GM12875 (cell line): ENCODE measurements at regions not wholly inside any gene's neighbourhood (a gene's known extent, or its start where the extent isn't known, plus 50 kb on each side); places are given as distances from the start of the nearest gene placed in this dataset.
"Not testable (repeated sequence)": the region's sequence is repeated elsewhere in the genome, so short reads cannot be mapped to it uniquely, and the experiment has no call there.

Experiments used
- H3K4me3 ChIP-seq: one replicate; pipeline ENCODE4 v1.5.1; 2011; ENCODE audit warnings: low read depth, low read length, control low read depth
- TF ChIP-seq, protein P1 (sequence below): IDR thresholded peaks from 2 replicates; pipeline ENCODE4 v1.5.1; 2011; ENCODE audit warnings: low read depth, mild to moderate bottlenecking, control low read depth, inconsistent platforms, low read length, moderate library complexity, borderline replicate concordance; ENCODE audit not compliant: insufficient read depth

DNA sequence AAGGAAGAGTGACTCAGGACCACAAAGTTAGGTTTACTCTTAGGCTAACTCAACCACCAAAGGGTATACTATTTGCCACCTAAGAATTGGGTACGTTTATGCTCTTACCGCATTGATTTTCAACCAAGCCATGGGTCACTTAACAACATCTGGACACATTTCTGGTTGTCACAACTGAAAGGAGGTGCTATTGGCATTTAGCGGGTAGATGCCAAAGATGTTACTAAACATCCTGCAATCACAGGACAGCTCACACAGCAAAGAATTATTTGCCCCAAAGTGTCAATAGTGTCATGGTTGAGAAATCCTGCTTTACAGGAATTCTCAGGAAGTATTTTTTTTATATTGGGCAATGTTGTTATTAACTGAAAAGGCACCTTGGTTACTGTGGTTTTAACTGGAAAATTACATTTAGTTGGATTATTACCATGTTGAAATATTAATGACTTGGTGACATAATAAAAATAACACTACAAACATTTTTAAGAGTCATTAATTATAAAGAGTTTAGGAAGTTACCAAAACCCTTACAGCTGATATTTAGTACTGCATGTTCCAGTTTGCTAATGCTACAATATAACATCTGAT is 185.0 kb upstream of the TMEM196 start:
- H3K4me3 ChIP-seq = no peak overlapping the region

DNA sequence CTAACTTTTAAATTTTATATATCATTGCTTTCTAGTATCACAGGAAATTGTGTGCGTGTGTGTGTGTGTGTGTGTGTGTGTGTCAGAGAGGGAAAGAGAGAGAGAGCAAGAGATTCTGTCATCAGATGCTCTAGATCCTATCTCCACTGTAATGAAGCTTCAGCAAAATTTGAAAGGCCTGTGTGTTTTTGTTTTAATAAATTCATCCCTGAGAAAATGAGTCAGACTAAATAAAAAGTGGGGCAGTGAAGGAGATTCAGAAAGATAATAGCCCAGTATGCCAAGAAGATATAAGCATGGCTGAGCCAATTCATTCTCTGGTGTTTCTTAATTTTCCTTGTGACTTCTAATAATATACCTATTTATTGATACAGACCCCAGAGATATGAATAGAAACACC is 184.2 kb upstream of the TMEM196 start:
- H3K4me3 ChIP-seq = no peak overlapping the region
- TF ChIP-seq, protein P1, sequence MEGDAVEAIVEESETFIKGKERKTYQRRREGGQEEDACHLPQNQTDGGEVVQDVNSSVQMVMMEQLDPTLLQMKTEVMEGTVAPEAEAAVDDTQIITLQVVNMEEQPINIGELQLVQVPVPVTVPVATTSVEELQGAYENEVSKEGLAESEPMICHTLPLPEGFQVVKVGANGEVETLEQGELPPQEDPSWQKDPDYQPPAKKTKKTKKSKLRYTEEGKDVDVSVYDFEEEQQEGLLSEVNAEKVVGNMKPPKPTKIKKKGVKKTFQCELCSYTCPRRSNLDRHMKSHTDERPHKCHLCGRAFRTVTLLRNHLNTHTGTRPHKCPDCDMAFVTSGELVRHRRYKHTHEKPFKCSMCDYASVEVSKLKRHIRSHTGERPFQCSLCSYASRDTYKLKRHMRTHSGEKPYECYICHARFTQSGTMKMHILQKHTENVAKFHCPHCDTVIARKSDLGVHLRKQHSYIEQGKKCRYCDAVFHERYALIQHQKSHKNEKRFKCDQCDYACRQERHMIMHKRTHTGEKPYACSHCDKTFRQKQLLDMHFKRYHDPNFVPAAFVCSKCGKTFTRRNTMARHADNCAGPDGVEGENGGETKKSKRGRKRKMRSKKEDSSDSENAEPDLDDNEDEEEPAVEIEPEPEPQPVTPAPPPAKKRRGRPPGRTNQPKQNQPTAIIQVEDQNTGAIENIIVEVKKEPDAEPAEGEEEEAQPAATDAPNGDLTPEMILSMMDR = no peak

More for the DNA sequence above, 185.0 kb upstream of the TMEM196 start:
- TF ChIP-seq, protein P1 = no peak

DNA sequence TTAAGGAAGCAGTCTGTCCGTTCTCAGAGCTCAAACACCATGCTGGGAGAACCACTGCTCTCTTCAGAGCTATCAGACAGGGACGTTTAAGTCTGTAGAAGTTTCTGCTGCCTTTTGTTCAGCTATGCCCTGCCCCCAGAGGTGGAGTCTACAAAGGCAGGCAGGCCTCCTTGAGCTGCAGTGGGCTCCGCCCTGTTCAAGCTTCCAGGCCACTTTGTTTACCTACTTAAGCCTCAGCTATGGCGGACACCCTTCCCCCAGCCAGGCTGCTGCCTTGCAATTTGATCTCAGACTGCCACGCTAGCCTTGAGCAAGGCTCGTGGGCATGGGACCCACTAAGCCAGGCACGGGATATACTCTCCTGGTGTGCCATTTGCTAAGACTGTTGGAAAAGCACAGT is 180.7 kb upstream of the TMEM196 start:
- not testable (repeated sequence) for H3K4me3 ChIP-seq

DNA sequence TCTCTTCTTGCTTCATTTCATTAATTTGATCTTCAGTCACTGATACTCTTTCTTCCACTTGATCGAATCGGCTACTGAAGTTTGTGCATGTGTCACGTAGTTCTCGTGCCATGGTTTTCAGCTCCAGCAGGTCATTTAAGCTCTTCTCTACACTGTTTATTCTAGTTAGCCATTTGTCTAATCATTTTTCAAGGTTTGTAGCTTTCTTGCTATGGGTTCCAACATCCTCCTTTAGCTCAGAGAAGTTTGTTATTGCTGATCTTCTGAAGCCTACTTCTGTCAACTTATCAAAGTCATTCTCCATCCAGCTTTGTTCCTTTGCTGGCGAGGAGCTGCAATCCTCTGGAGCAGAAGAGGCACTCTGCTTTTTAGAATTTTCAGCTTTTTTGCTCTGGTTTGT is 180.0 kb upstream of the TMEM196 start:
- H3K4me3 ChIP-seq = not testable (repeated sequence)

DNA sequence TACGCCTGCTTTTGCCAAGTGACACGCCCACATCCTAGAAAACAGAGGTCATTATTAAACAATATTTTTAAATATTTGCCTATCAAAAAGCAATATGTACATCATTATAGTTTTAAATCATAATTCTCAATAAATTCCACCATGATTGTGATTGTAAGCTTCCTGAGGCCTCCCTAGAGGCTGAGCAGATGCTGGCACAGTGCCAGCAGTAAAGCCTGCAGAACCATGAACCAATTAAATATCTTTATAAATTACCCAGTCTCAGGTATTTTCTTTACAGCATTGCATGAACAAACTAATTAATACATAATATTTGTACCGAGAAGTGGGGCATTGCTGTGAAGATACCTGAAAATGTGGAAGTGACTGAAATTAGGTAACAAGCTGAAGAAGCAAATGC is 174.7 kb upstream of the TMEM196 start:
- H3K4me3 ChIP-seq = no peak overlapping the region
- TF ChIP-seq, protein P1 = no peak

DNA sequence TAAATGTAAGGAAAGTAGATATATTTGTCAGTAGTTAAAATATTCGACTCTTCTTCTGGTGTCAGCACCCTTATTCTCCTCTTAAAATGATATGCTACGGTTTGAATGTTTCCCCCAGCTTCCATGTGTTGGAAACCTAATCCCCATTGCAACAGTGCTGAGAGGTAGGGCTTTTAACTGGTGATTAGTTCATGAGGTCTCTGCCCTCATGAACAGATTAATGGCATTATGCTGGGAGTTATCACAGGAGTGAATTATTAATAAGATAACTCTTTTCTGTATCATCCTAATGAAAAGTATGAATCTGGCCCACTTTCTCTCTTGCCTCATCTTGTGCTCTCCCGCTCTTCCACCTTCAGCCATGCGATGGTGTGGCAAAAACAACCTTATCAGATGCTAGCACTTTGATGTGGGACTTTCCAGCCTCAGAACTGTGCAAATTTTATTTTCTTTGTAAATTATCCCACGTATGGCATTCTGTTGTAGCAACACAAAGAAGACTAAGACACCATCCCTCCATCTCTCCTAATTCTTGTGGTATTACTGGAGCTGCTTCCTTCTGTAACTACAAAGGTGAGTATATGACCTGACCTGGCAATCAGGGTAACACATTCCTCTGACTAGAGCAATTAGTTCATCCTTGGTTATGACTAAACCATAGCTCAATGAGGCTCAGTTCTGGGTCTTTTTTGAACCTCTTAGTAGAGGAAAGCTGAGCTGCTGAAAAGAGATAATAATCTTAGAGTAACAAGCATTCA is 171.1 kb upstream of the TMEM196 start:
- TF ChIP-seq, protein P1 = no peak

DNA sequence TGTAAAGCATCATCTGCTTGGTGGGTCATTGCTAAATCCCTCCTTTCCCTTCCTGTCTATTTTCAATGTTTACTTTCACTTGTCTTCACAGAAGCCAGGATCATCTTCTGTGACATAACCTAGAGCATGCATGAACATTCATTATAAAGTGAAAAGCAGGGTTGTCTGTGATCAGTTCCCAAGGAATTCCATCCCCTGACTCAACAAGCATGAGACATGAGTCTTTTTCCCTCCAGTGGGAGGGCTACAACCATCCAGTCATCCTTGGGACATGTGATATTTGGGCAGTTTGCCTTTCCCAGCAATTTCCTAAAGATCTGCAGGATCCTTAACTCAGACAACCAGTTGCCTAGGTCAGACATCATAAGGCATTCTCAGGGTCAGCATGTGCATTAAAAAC is 166.3 kb upstream of the TMEM196 start:
- H3K4me3 ChIP-seq = no peak overlapping the region
- TF ChIP-seq, protein P1 = no peak

More for the DNA sequence above, 171.1 kb upstream of the TMEM196 start:
- H3K4me3 ChIP-seq = no peak overlapping the region

DNA sequence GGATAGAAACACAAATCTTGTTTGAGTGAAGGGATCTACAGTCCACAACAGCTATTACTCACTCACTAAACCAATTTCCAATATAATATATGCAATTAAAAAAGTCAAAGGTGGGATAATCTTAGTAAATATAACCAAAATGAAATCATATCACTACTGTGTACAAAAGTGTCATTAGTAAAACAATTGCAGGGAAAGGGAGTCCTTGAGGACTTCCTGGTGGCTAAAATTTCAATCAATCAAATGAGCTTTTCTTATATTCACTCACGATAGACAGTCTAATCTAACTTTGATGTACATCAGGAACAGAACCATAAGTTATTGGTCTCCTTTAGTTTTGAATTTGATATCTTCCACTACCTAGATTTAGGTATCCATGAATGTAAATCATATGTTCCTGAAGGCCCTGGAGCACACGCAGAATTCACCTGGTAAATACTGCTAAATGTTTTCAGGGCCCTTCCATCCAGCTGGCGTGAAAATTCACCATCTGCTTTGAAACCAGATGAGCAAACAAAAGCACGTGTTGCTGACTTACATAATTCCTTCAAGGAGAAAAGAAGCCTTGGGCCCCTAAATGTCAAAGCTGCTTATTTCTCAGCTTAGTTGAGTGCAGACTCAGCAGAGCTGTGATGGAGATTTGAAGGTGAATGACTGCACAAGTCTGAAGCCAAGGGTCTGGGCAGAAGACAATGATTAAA is 159.3 kb upstream of the TMEM196 start:
- no peak overlapping the region for H3K4me3 ChIP-seq
- TF ChIP-seq, protein P1 = no peak
